HG03439 (cell line): ENCODE measurements at regions not wholly inside any gene's neighbourhood (a gene's known extent, or its start where the extent isn't known, plus 50 kb on each side); places are given as distances from the start of the nearest gene placed in this dataset.

ENCODE experiments used
- ATAC-seq: cut with Tn5 transposase; IDR thresholded peaks from one replicate; pipeline ENCODE4 v1.9.1; 2021; ENCODE audit warnings: mild to moderate bottlenecking, moderate library complexity; ENCODE audit not compliant: unreplicated experiment

DNA sequence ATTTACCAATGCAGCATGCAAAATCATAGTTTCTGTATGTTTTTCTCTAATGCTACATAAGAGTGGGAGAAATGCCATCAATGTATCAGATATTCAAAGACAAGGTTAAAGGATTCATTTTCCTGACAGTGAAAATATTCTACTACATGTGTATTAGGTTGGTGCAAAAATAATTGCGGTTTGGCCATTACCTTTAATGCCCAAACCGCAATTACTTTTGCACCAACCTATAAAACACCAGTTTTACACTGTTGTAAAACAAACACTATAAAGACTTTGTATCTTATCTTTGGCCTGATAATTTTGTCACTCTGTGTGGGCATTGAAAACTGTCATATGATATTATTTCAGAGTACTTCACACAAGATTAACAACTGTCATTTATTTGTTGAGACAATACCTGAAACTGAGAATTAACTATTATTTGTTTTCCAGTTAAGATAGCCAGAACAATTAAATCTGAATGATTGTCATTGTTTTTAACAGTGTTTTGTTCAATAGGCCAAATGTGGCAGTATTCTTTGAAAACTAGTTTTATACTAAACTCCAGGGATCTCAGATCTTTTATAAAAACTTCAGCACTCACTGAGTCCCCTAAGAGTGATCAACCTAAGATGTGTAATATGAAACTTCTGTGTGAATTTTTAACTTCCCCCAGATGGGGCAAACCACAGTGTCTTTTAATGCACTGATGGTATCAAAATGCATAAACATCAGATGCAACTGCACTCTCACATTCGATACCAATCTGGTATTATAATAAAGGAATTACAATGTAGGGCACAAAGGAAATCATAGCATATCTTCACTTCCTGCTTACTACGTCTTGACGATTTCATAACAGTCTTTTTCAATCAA is 53.8 kb upstream of the FBN2 start:
- no peak for ATAC-seq

GRCh38 chr5:128596071-128596470 is 58.0 kb upstream of the FBN2 start:
- ATAC-seq, result no peak

GRCh38 chr5:128597156-128597555 is 59.1 kb upstream of the FBN2 start:
- no peak for ATAC-seq

DNA sequence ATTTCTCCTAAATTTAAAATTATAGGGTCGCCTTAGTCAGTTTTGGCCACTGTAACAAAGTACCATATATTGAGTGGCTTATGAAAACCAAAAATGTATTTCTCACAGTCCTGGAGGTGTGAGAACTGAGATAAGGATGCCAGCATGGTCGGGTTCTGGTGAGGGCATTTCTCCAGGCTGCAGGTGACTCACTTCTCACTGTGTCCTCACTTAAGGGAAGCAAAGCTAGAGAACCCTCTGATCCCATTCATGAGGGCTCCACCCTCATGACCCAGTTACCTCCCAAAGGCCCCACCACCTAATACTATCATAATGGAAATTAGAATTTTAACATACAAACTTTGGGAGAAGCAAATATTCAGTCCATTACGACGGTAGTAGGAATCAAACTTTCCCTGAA is 75.1 kb upstream of the FBN2 start:
- ATAC-seq, result no peak

DNA sequence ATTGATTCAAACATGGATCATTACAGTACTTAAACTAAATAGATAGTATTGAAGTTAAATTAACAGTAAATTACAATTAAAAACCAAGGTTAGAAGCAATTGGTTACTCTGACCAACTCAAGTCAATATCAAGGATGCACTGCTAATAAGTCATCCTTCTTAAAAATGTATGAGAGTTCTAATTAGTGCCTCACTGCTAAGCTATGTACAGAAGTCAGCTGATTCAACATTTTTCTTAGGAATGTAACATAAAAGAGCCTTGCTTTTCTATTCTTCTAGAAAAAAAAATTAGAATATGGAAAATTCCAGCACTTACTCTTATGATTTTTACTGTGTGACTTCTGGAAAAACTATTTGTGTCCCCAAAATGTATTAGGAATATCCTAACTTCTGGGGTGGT is 75.7 kb upstream of the FBN2 start:
- ATAC-seq, result no peak

GRCh38 chr5:128615578-128615977 is 77.5 kb upstream of the FBN2 start:
- no peak for ATAC-seq

GRCh38 chr5:128626536-128627090 is 88.6 kb upstream of the FBN2 start:
- no peak for ATAC-seq

- no peak for ATAC-seq
These were observed 89.9 kb upstream of the FBN2 start for GRCh38 chr5:128627939-128628338.

DNA sequence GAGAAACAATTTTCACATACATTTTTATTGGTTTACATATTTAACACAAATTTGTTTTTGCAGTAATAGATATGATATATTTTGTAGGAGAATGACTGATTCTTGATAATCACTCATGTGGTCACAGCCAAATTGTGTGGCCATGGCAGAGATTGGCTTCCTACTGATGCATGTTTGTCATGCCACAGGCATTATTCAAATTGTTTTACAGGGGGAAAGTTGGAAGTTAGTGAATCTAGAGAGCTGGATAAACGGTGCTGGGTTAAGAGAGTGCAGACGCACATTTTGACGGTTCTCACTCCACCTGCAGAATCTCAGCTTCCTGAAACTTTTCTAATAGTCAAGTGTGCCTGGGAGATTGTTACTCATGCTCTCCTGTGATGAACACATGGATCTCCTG is 91.1 kb upstream of the FBN2 start:
- no peak for ATAC-seq

- ATAC-seq, result no peak
These were observed 92.1 kb upstream of the FBN2 start for GRCh38 chr5:128630121-128630520.

DNA sequence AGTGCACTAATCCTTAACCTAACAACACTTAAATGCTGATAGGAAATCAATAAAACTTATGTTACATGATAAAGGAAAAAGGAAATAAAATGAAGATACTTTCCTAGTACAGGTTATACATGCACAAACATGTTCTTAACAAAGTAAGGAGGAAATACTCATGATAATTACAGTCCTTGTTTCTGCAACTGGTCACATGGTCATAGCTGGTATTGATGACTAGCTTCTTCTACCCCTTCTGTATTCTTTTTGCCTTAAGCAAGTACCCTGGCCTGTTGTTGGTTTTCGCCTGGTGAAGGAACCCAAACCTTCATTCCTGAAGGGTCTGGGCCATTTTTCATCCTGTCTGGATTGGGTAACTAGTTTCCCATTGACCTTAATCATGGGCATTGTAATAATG is 93.7 kb upstream of the FBN2 start:
- no peak for ATAC-seq

GRCh38 chr5:128632264-128632663 is 94.2 kb upstream of the FBN2 start:
- ATAC-seq, result no peak

GRCh38 chr5:128633901-128634300 is 95.9 kb upstream of the FBN2 start:
- no peak for ATAC-seq

GRCh38 chr5:128635379-128635778 is 97.3 kb upstream of the FBN2 start:
- ATAC-seq, result no peak

DNA sequence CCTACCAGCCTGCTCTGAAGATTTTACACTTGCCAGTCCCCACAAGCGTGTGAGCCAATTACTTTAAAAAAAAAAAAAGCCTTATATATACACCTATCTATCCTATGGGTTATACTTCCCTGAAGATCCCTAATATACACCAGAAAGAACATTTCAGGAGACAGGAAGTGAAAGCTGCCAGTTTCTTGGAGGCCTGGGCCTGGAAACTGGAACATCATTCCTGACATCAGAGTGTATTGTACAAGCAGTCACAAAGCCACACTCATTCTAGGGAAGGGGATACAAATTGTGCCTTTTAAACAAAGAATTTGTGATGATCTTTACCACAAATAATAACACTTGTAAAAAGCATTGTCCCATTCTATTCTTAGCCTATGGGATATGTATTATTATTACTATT is 98.3 kb upstream of the FBN2 start:
- no peak for ATAC-seq

- ATAC-seq, result no peak
These were observed 99.0 kb upstream of the FBN2 start for GRCh38 chr5:128637031-128637430.

- no peak for ATAC-seq
These were observed 103.8 kb upstream of the FBN2 start for GRCh38 chr5:128641861-128642260.

DNA sequence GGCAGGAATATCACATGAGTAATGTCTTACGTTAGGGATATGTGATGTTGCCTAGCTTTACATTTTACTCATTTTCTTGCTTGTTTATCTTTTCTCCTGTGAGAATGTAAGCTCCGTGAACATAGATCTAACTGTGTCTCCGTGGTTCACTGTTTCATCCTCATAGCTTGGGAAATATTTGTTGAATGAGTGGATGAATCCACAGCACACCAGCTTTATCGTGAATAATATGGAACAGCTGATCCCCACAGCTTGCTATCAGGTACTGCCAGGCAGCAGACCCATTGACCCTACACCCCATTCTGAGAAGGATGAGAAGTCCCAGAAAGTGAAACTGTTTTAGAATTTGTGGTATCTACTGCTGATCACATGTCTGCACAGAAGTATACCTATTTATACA is 106.8 kb upstream of the FBN2 start:
- ATAC-seq, result no peak

- no peak for ATAC-seq
These were observed 107.5 kb upstream of the FBN2 start for GRCh38 chr5:128645581-128645980.

DNA sequence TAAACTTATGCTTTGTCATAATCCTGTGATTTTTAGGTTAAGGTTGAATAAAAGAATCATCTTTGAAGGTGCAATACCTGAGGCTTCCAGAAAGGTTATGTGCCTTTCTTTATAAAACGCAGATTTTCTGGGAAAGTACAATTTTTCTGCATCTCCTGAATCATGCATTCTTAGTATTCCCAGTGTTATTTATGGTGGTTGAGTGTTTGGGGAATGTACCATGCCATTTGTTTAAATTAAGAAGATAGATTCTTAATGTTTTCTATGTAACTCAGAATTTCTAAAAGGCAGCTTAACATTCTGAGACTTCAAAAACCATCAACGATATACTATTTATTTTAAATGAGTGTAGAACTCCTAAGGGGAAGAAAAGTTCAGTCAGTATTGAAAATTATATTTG is 108.1 kb upstream of the FBN2 start:
- ATAC-seq, result no peak

DNA sequence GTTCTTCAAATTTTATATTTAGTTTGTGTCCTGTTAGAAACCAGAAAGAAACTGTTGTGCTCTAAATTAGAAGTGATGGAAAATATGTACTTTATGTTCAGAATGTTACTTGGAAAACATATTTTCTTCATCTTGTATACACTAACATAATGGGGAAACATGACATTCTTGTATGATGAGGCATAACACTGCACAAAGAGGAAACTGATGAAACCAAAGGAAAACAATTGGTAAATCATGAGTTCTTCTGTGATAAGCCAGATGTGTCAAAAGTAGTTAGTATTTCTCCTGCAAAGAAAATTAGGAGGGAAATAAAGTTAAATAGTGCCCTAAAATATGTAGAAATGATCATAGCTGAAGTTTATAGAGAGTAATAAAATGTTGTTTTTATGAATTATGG is 111.1 kb upstream of the FBN2 start:
- ATAC-seq, result no peak

DNA sequence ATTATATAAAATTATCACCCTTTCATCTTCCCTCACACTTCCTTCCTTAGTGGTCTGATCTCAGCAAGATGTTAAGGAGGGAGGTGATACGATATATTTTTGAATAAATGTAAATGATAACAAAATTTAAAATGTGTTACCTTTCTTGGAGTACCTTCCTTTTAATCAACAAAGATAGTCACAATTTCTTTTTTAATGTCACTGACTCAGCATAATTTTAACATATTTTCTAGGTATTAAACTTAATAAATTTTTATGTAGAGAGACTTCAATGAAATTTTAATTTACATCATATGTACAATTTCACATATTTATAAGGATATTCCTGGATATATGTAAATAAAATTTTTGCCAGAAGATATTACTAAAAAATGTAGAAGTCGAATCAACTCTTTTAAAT is 125.0 kb upstream of the FBN2 start:
- ATAC-seq, result no peak
